Loucy (cell line): ENCODE measurements at regions not wholly inside any gene's neighbourhood (a gene's known extent, or its start where the extent isn't known, plus 50 kb on each side); places are given as distances from the start of the nearest gene placed in this dataset.

Experiments
- H2AFZ ChIP-seq: fragments of 200-600 bp; sonication (generic); 2 replicates; pipeline ENCODE4 v1.6.0; 2016; ENCODE audit warnings: antibody characterized with exemption, mild to moderate bottlenecking, low read length, moderate library complexity
- H3F3A ChIP-seq: fragments of 200-600 bp; 2 replicates; pipeline ENCODE4 v1.6.0; 2016; ENCODE audit warnings: antibody characterized with exemption, low read depth, mild to moderate bottlenecking
- H3K27me3 ChIP-seq: fragments of 200-600 bp; sonication (generic); 2 replicates; pipeline ENCODE4 v1.6.1; 2014; ENCODE audit warnings: low read length, mild to moderate bottlenecking; ENCODE audit not compliant: insufficient read depth, poor library complexity, severe bottlenecking
- H3K36me3 ChIP-seq: fragments of 200-600 bp; sonication (generic); 2 replicates; pipeline ENCODE4 v1.6.1; 2016; ENCODE audit warnings: low read length; ENCODE audit not compliant: insufficient read depth
- H3K4me1 ChIP-seq: fragments of 200-600 bp; sonication (generic); 2 replicates; pipeline ENCODE4 v1.5.1; 2014; ENCODE audit warnings: low read length, mild to moderate bottlenecking; ENCODE audit not compliant: insufficient read depth, poor library complexity, severe bottlenecking
- H3K4me2 ChIP-seq: fragments of 200-600 bp; sonication (generic); 2 replicates; pipeline ENCODE4 v1.6.0; 2014; ENCODE audit warnings: antibody characterized with exemption, low read length, low read depth, mild to moderate bottlenecking; ENCODE audit not compliant: poor library complexity, severe bottlenecking
- H3K4me3 ChIP-seq: fragments of 200-600 bp; sonication (generic); 2 replicates; pipeline ENCODE4 v1.5.1; 2014; ENCODE audit warnings: low read length, mild to moderate bottlenecking, mixed read lengths; ENCODE audit not compliant: poor library complexity, severe bottlenecking
- H3K79me2 ChIP-seq: fragments of 200-600 bp; sonication (generic); 2 replicates; pipeline ENCODE4 v1.6.1; 2014; ENCODE audit warnings: low read length; ENCODE audit not compliant: insufficient read depth
- H3K9ac ChIP-seq: fragments of 200-600 bp; sonication (generic); 2 replicates; pipeline ENCODE4 v1.6.0; 2014; ENCODE audit warnings: mild to moderate bottlenecking, low read depth, low read length, moderate library complexity; ENCODE audit not compliant: poor library complexity, severe bottlenecking
- H3K9me2 ChIP-seq: fragments of 200-600 bp; sonication (generic); replicated peaks from 2 replicates; pipeline ENCODE4 v1.6.1; 2016; ENCODE audit warnings: low read depth, low read length, mixed read lengths
- H3K9me3 ChIP-seq: fragments of 200-600 bp; sonication (generic); 2 replicates; pipeline ENCODE4 v1.6.1; 2014; ENCODE audit warnings: mild to moderate bottlenecking, antibody characterized with exemption, low read length, low read depth; ENCODE audit not compliant: insufficient read depth
- H4K20me1 ChIP-seq: fragments of 200-600 bp; sonication (generic); 2 replicates; pipeline ENCODE4 v1.6.0; 2014; ENCODE audit warnings: antibody characterized with exemption, low read length, mild to moderate bottlenecking; ENCODE audit not compliant: insufficient read depth, poor library complexity, severe bottlenecking
- EZH2phosphoT487 ChIP-seq: fragments of 200-600 bp; IDR thresholded peaks from 2 replicates; pipeline ENCODE4 v1.6.1; 2018; ENCODE audit warnings: antibody characterized with exemption, mild to moderate bottlenecking, moderate library complexity, borderline replicate concordance
- TF ChIP-seq, protein P1 (sequence below): fragments of 200-600 bp; sonication (generic); conservative IDR thresholded peaks from 2 replicates; pipeline ENCODE4 v1.5.1; 2014; ENCODE audit warnings: mild to moderate bottlenecking, antibody characterized with exemption, low read length

DNA sequence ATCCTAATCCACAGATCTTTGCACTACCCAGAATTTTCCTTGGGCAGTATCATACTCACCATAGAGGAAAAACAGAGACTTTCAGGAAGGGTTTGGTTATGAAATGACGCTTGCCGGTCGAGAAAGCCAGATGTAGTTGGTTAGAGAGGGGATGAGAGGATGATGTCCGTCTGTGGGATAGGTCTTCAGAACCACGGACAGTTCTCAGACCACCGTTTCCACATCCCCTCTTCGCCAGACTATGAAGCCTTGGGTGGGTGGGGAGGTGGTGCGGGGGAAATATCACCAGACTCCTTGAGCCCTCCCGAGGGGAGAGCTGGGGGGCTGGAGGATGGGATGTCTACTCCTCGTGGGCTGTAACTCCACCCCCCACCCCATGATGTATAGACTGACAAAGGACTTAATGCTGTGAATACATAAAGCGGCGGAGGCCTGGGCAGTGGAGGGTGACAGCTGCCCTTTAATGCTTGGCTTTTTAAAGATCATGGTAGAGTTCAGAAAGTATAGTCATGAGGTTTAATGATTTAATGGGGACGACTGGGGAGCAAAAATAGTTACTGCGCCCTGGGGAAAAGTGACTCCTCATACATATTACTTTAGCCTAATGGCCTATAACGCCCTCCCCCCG lies 96.6 kb downstream of the MRM1 start:
- no peak overlapping the region for H3K4me3 ChIP-seq
- TF ChIP-seq EZH2phosphoT487: no peak
- TF ChIP-seq, protein P1, sequence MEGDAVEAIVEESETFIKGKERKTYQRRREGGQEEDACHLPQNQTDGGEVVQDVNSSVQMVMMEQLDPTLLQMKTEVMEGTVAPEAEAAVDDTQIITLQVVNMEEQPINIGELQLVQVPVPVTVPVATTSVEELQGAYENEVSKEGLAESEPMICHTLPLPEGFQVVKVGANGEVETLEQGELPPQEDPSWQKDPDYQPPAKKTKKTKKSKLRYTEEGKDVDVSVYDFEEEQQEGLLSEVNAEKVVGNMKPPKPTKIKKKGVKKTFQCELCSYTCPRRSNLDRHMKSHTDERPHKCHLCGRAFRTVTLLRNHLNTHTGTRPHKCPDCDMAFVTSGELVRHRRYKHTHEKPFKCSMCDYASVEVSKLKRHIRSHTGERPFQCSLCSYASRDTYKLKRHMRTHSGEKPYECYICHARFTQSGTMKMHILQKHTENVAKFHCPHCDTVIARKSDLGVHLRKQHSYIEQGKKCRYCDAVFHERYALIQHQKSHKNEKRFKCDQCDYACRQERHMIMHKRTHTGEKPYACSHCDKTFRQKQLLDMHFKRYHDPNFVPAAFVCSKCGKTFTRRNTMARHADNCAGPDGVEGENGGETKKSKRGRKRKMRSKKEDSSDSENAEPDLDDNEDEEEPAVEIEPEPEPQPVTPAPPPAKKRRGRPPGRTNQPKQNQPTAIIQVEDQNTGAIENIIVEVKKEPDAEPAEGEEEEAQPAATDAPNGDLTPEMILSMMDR: no peak
- H3K9me3 ChIP-seq: no peaks in the 10 kb centered on the region
- no peaks in the 10 kb centered on the region for H3F3A ChIP-seq
- H3K79me2 ChIP-seq: no peaks in the 10 kb centered on the region
- no peaks in the 10 kb centered on the region for H4K20me1 ChIP-seq
- no peaks in the 10 kb centered on the region for H3K27me3 ChIP-seq
- H2AFZ ChIP-seq: no peak overlapping the region
- H3K36me3 ChIP-seq: no peaks in the 10 kb centered on the region
- H3K9me2 ChIP-seq: no peaks in the 10 kb centered on the region
- H3K4me2 ChIP-seq: no peak overlapping the region
- H3K4me1 ChIP-seq: no peaks in the 10 kb centered on the region
- no peak overlapping the region for H3K9ac ChIP-seq

DNA sequence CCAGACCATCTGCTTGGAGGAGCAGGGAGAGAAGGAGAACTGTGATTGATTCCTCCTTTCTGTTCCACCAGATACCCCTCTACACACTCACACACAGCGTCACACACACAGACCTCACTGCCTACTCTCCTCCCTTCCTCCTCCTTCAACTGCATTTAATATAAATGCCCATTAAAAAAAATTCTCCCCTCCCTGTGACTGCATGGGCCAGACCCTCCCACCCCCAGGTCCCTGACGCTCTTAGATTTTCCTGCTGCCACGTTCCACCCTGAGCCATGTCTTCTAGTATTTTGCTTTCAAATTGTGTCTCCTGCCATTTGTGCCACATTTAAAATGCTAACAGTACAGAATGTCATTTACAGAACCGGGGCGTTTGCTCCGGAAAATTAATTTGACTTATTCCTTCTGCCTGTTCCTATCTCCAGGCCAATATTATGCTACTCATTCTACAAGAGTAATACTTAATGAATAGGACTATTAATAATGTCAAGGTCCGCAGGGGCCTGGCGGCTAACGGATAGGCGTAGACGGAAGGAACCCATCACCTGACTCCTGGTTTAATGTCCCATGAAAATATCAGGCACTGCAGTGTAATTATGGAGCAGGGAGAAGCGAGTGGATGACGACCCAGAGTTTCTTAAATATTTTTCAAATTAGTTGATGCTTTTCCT lies 100.2 kb downstream of the MRM1 start:
- no peaks in the 10 kb centered on the region for H3K9me3 ChIP-seq
- H3K4me1 ChIP-seq: peaks cover 4% of the 10 kb centered on the region
- H3K36me3 ChIP-seq: no peaks in the 10 kb centered on the region
- H3F3A ChIP-seq: no peaks in the 10 kb centered on the region
- no peak overlapping the region for H2AFZ ChIP-seq
- no peaks in the 10 kb centered on the region for H3K79me2 ChIP-seq
- no peak overlapping the region for H3K9ac ChIP-seq
- H3K27me3 ChIP-seq: no peaks in the 10 kb centered on the region
- TF ChIP-seq, protein P1: no peak
- no peak for TF ChIP-seq EZH2phosphoT487
- no peak overlapping the region for H3K4me2 ChIP-seq
- H3K4me3 ChIP-seq: no peak overlapping the region
- no peaks in the 10 kb centered on the region for H4K20me1 ChIP-seq
- H3K9me2 ChIP-seq: no peaks in the 10 kb centered on the region

DNA sequence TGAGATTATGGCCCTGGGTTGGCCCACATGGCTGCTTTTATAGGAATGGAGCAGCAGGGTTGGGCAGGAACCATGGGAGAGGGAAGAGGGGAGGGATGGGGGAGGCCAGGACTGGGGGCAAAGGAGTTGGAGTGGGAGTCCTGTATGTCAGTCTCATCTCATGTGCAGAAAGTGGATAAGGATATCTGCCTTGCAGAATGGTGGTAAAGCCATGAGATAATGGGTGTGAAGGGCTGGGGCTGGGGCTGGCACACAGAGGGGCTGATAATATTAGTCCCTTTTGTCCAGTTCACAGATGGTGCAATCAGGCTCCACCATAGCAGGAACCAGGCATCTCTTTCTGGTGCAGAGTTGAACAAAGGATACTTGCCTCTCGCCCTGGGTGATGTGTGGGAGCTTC lies 101.3 kb downstream of the MRM1 start:
- peaks cover 8% of the 10 kb centered on the region for H3K4me1 ChIP-seq
- H3K4me3 ChIP-seq: no peak overlapping the region
- H4K20me1 ChIP-seq: no peaks in the 10 kb centered on the region
- no peaks in the 10 kb centered on the region for H3K36me3 ChIP-seq
- H3F3A ChIP-seq: no peaks in the 10 kb centered on the region
- H3K4me2 ChIP-seq: no peak overlapping the region
- no peaks in the 10 kb centered on the region for H3K27me3 ChIP-seq
- H3K9me3 ChIP-seq: no peaks in the 10 kb centered on the region
- H2AFZ ChIP-seq: no peak overlapping the region
- no peaks in the 10 kb centered on the region for H3K79me2 ChIP-seq
- H3K9ac ChIP-seq: no peak overlapping the region
- H3K9me2 ChIP-seq: no peaks in the 10 kb centered on the region
- TF ChIP-seq, protein P1: no peak
- TF ChIP-seq EZH2phosphoT487: no peak
